Thyroid gland (tissue), 4 donors: ENCODE measurements at regions not wholly inside any gene's neighbourhood (a gene's known extent, or its start where the extent isn't known, plus 50 kb on each side); places are given as distances from the start of the nearest gene placed in this dataset.

Experiments
- POLR2A ChIP-seq, 2 donors: fragments of 450-650 bp; IDR thresholded peaks; one replicate each; pipeline ENCODE4 v1.6.1; 2017; ENCODE audit warnings: antibody characterized with exemption in 2 of 2, mild to moderate bottlenecking in 2 of 2, moderate library complexity in 1 of 2
- TF ChIP-seq, protein P1 (sequence below), 6 experiments: fragments of 200-600 bp in 3 of 6; fragments of 450-650 bp in 3 of 6; sonication (generic) in 3 of 6; IDR thresholded peaks; one replicate each; pipeline ENCODE4 v1.5.1; 2016 to 2019; ENCODE audit warnings: antibody characterized with exemption in 6 of 6, mild to moderate bottlenecking in 2 of 6, inconsistent platforms in 1 of 6, moderate library complexity in 1 of 6

DNA sequence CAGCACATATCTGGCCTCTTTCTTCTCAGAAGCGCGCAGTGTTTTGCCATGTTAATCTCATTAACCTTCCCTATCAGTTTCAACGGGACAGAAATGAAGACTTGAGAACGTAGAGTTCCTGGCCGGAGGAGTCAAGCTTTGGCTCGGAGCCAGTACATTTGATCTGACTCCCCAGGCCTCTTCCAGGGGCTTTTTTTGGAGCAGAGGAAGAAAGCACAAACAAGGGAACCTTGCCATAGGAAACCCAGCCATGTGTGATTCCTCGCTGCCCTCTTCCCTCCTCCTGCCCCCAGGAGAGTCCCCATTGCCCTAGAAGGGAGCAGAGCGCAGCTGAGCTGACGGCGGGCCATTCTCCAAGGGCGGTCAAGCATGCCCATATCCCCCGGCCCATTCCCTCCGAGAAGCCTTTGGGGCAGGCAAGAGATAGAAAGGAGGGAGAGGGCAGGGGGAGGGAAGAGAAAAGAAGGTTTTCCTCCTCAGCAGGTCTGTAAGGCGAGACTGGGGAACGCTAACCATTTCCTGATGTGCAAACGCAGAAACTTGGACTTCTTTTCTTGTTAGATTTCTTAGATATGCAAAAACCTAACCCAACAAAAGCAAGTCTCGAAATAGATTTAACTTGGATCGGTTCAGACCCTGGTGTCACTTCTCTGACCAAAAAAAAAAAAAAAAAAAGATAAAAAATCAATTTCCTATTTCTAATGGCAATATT lies 63.7 kb upstream of the POU3F3 start:
- TF ChIP-seq POLR2A (IDR thresholded peaks at IDR 0.05), result no peak
- TF ChIP-seq, protein P1, sequence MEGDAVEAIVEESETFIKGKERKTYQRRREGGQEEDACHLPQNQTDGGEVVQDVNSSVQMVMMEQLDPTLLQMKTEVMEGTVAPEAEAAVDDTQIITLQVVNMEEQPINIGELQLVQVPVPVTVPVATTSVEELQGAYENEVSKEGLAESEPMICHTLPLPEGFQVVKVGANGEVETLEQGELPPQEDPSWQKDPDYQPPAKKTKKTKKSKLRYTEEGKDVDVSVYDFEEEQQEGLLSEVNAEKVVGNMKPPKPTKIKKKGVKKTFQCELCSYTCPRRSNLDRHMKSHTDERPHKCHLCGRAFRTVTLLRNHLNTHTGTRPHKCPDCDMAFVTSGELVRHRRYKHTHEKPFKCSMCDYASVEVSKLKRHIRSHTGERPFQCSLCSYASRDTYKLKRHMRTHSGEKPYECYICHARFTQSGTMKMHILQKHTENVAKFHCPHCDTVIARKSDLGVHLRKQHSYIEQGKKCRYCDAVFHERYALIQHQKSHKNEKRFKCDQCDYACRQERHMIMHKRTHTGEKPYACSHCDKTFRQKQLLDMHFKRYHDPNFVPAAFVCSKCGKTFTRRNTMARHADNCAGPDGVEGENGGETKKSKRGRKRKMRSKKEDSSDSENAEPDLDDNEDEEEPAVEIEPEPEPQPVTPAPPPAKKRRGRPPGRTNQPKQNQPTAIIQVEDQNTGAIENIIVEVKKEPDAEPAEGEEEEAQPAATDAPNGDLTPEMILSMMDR (IDR thresholded peaks at IDR 0.05), result no peak
